AG04450 (cell line): ENCODE measurements at regions not wholly inside any gene's neighbourhood (a gene's known extent, or its start where the extent isn't known, plus 50 kb on each side); places are given as distances from the start of the nearest gene placed in this dataset.

ENCODE experiments used
- CTCF ChIA-PET: fragments of 300-600, 350-600 bp; formaldehyde crosslinking; extraction: SDS; loops from one replicate; lab custom pipeline; 2022; ENCODE audit warnings: antibody characterized with exemption, inconsistent platforms; lab: Charles Lee
- POLR2A ChIA-PET: fragments of 350-600 bp; formaldehyde crosslinking; extraction: SDS; loops from one replicate; lab custom pipeline; 2021; ENCODE audit warnings: antibody characterized with exemption, inconsistent platforms; lab: Yijun Ruan, JAX
- DNase-seq: peaks from one replicate; pipeline ENCODE4 v3.0.0-alpha.2; 2011; ENCODE audit warnings: low read depth, low spot score
- H3K27ac ChIP-seq: one replicate; pipeline ENCODE4 v1.5.1; 2012; ENCODE audit warnings: low read depth, low read length, control low read depth
- H3K27me3 ChIP-seq: one replicate; pipeline ENCODE4 v1.6.0; 2012; ENCODE audit warnings: low read length; ENCODE audit not compliant: control insufficient read depth, insufficient read depth
- H3K4me3 ChIP-seq: 2 replicates; pipeline ENCODE4 v1.5.1; 2011; ENCODE audit warnings: mild to moderate bottlenecking, low read depth, low read length, control low read depth
- H3K9me3 ChIP-seq: 2 replicates; pipeline ENCODE4 v1.5.1; 2012; ENCODE audit warnings: low read length; ENCODE audit not compliant: control insufficient read depth, insufficient read depth
- CTCF ChIP-seq: IDR thresholded peaks from 2 replicates; pipeline ENCODE4 v1.5.1; 2011; ENCODE audit warnings: low read depth, low read length, control low read depth, inconsistent platforms

- no peak for TF ChIP-seq CTCF
- no peak overlapping the region for H3K27ac ChIP-seq
- H3K4me3 ChIP-seq = no peak overlapping the region
- ChIA-PET POLR2A (interaction anchor here (0.6 kb wide), 1 partner anchor 62 kb away, joined by 3 read pairs; no protein-coding TSS in a partner anchor), CTCF (no interaction called here)
- H3K9me3 ChIP-seq = peaks cover 15% of the 10 kb centered on the region
- no peak for DNase-seq
- H3K27me3 ChIP-seq = peaks cover 6% of the 10 kb centered on the region
Observed at GRCh38 chr22:47236161-47236560, 473.7 kb downstream of the TBC1D22A start.

GRCh38 chr22:47233316-47234243, 471.1 kb downstream of the TBC1D22A start:
- ChIA-PET CTCF (interaction anchor here (0.8 kb wide), 1 partner anchor 388 kb away, joined by 3 read pairs; no protein-coding TSS in a partner anchor), POLR2A (no interaction called here)
- DNase-seq = no peak
- Histone ChIP-seq H3K27ac (no peak overlapping the region), H3K4me3 (no peak overlapping the region), H3K9me3 (peaks cover 15% of the 10 kb centered on the region), H3K27me3 (peaks cover 10% of the 10 kb centered on the region)
- no peak for TF ChIP-seq CTCF

GRCh38 chr22:47232753-47233152, 470.3 kb downstream of the TBC1D22A start:
- Histone ChIP-seq H3K27ac (no peak overlapping the region), H3K4me3 (no peak overlapping the region), H3K27me3 (peaks cover 10% of the 10 kb centered on the region), H3K9me3 (peaks cover 15% of the 10 kb centered on the region)
- POLR2A ChIA-PET = no interaction called here
- no peak for DNase-seq
- TF ChIP-seq CTCF = no peak
- CTCF ChIA-PET = no interaction called here

GRCh38 chr22:47232197-47232596, 469.7 kb downstream of the TBC1D22A start:
- H3K27me3 ChIP-seq = peaks cover 10% of the 10 kb centered on the region
- ChIA-PET CTCF (no interaction called here), POLR2A (no interaction called here)

More at GRCh38 chr22:47232197-47232596, 469.7 kb downstream of the TBC1D22A start:
- H3K9me3 ChIP-seq = peaks cover 15% of the 10 kb centered on the region
- no peak overlapping the region for H3K27ac ChIP-seq
- no peak for TF ChIP-seq CTCF
- DNase-seq = no peak
- H3K4me3 ChIP-seq = no peak overlapping the region
